ENCODE measurements at regions not wholly inside any gene's neighbourhood (a gene's known extent, or its start where the extent isn't known, plus 50 kb on each side); places are given as distances from the start of the nearest gene placed in this dataset.

GRCh38 chr7:11895337-11895736 lies 63.3 kb upstream of the THSD7A start:
- no peak for DNase-seq (ENCODE audit: low read depth in 2 of 2)

DNA sequence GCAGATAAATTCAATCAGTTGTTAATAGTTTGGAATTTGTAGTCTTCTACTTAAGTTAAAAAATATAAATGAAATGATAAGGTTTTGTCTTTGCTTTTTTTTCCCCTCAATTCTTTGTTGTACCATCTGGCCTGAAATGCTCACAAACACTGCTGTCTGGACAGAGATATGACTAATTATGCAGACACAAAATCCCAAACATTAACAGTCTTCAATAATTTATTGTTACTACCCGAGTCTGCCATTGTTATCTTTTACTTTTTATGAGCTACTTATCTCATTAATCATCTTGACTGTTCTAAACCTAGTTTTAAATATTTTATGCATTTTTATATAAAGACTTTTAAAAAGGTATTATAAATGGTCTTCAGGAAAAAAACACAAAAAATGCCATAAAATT lies 64.7 kb upstream of the THSD7A start:
- no peak for DNase-seq (ENCODE audit: low read depth in 2 of 2)

- no peak for DNase-seq (ENCODE audit: low read depth in 2 of 2)
Observed at GRCh38 chr7:11899247-11899646, 67.2 kb upstream of the THSD7A start.

GRCh38 chr7:11910253-11910652 lies 78.3 kb upstream of the THSD7A start:
- DNase-seq (ENCODE audit: low read depth in 2 of 2) = no peak

GRCh38 chr7:11911900-11912299 lies 79.9 kb upstream of the THSD7A start:
- no peak for DNase-seq (ENCODE audit: low read depth in 2 of 2)

DNA sequence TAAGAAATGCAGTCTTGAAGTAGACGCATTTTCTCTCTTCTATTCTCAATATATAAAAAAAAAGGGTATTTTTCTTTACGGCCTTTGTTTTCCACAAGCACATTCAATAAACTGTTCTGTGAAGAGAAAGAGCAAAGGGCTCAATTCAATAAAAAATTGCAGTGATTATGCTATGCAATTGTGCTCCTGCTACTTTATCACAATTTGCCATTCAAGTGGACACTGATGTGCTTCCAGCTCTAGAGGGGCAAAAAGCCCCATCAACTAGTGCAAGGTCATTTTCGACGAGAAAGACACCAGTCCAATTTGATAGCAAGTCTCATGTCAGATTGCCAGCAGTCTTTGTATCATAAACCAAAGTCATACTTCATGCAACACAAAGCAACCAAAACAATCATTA lies 82.6 kb upstream of the THSD7A start:
- no peak for DNase-seq (ENCODE audit: low read depth in 2 of 2)

- DNase-seq (ENCODE audit: low read depth in 2 of 2) = no peak
Observed at GRCh38 chr7:11923376-11923930, 91.5 kb upstream of the THSD7A start.

DNA sequence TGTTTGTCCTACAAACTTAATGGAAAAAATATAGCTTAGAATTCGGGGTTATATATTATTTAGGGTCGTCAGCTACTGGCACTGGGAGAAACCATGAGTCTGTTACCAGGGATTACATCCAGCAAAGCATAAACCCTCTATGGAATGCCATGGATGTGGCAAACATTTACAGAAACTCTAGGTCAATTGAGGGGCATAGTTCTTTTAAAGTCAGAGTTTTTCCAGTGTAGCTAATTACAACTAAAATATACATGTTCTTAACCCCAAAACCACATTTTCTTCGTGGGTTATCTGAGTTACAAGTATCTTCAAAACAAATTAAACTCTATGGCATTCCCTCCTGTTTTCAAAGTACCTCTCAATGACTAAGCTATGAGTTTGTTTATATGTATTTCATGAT lies 99.3 kb upstream of the THSD7A start:
- no peak for DNase-seq (ENCODE audit: low read depth in 2 of 2)

- no peak for DNase-seq (ENCODE audit: low read depth in 2 of 2)
Observed at GRCh38 chr7:11934796-11935195, 102.8 kb upstream of the THSD7A start.

GRCh38 chr7:11935905-11936304 lies 103.9 kb upstream of the THSD7A start:
- no peak for DNase-seq (ENCODE audit: low read depth in 2 of 2)

DNA sequence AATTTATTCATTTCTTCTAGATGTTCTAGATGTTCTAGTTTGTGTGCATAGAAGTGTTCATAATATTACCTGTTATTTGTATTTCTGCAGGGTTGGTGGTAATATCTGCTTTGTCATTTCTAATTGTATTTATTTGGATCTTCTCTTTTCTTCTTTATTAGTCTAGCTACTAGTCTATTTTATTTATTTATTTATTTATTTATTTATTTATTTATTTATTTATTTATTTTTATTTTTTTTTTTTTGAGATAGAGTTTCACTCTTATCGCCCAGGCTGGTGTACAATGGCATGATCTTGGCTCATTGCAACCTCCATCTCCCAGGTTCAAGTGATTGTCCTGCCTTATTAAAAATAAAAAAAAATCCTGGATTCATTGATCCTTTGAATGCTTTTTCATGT lies 114.8 kb upstream of the THSD7A start:
- DNase-seq (ENCODE audit: low read depth in 2 of 2) = no peak

DNA sequence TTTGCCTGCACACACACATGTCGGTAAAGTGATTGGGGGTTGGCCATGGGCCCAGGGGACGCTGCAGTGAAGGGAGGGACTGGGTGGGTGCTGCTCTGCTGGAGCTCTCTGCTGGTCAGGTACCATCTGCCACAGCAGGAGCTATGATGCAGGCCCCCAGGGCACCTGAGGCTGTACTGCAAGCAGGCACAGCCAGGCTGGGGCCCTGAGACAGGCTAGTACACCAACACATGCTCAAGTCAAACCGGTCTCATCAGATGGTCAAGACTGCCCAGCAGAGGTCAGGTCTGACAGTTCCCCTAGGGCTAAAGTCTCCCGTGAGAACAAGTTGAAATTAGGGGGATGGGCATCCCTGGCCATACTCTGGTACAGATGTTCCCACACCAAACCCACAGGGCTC lies 118.3 kb upstream of the THSD7A start:
- no peak for DNase-seq (ENCODE audit: low read depth in 2 of 2)

DNA sequence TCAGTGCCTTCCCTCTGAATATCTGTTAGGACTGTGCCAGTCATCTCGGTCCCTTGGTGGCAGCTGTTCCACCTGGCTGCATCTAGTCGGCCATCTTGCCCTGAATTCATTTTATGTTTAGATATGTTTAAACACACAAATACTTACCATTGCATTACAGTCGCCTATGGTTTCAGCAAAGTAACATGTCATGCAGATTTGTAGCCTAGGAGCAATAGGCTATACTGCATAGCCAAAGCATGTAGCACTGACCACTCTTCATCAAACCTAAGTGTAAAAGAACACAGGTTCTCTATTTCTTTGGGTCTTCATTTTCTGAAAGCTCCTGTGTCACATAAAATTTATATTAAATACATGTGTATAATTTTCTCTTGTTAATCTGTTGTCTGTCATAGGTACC lies 118.9 kb upstream of the THSD7A start:
- DNase-seq (ENCODE audit: low read depth in 2 of 2) = no peak

DNA sequence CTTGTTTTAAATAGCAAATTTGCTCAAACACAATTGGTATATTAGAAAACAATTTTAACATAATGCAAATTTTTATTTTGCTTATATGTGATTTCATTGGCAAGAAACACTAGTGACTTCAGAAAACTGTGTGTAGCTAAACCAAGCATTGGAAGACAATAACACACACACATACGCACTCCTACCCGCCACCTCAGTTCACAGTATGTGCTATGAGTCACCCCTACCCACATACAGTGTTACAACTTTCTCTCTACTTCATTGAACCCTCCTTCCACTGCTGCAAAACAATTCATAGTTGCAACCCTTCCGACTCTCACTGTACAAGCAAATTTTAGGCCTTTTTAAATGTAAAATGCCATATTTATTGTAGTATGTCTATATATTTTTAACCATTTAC lies 119.9 kb upstream of the THSD7A start:
- DNase-seq (ENCODE audit: low read depth in 2 of 2) = no peak

DNA sequence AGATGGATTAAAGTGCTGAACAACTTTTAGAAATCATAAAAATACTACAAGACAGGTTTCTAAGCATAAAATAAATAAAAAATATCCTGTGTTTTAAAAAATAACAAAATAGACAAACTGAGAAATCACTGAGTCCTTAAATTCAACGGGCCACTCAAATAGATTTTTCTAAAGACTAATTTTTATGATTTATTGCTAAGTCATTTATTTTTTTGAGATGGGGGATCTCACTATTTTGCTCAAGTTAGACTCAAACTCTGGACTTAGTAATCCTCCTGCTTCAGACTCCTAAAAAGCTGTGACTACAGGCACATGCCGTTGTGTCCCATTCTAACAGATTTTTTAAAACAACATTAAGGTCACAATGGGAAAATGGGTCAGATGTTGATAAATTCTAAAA lies 121.0 kb upstream of the THSD7A start:
- DNase-seq (ENCODE audit: low read depth in 2 of 2) = no peak

- no peak for DNase-seq (ENCODE audit: low read depth in 2 of 2)
Observed at GRCh38 chr7:11956991-11957390, 125.0 kb upstream of the THSD7A start.

- DNase-seq (ENCODE audit: low read depth in 2 of 2) = no peak
Observed at GRCh38 chr7:11957956-11958355, 126.0 kb upstream of the THSD7A start.

- no peak for DNase-seq (ENCODE audit: low read depth in 2 of 2)
Observed at GRCh38 chr7:11959121-11959520, 127.1 kb upstream of the THSD7A start.

DNA sequence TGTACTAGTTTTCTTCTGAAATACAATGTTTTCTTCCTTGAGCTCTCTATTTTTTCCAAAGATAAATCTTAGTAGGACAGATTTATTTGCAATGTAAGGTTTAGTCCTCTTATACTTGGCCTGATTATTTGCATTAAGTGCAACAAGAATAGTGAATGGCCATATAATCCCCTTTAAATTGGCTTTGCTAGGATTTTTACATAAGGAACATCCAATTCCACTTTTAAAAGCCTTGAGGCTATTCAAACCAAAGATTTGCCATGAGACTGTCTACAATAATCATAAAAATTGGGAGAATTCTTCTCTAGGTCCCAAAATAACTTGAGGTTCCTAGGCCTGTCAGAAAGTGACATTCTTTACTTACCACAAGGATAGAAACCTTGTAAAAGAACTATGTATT lies 128.6 kb upstream of the THSD7A start:
- no peak for DNase-seq (ENCODE audit: low read depth in 2 of 2)

GRCh38 chr7:11969643-11970042 lies 137.6 kb upstream of the THSD7A start:
- no peak for DNase-seq (ENCODE audit: low read depth in 2 of 2)

GRCh38 chr7:11970132-11970531 lies 138.1 kb upstream of the THSD7A start:
- DNase-seq (ENCODE audit: low read depth in 2 of 2) = no peak

DNA sequence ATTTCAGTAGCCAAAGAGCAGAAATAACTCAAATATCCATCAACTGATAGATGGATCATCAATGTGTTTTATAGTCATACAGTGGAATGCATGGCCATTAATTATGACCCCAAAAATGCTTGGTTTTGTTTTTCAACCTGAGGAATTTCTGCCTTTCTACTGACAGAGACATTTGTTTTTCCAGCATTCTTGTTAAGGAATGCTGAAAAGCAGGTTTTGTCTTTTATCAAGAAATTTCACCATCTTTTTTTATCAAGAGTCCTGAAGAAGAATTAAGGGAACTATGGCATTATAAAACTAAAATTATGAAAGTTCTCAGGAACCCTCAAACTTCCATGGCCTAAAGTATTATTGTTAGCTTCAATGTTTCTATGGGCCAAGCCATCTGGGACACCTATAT lies 153.4 kb upstream of the THSD7A start:
- DNase-seq (ENCODE audit: low read depth in 2 of 2) = no peak

GRCh38 chr7:11985971-11986370 lies 154.0 kb upstream of the THSD7A start:
- DNase-seq (ENCODE audit: low read depth in 2 of 2) = no peak

- no peak for DNase-seq (ENCODE audit: low read depth in 2 of 2)
Observed at GRCh38 chr7:11988186-11988585, 156.2 kb upstream of the THSD7A start.

- DNase-seq (ENCODE audit: low read depth in 2 of 2) = no peak
Observed at GRCh38 chr7:12002428-12002827, 170.4 kb upstream of the THSD7A start.
